H1 (cell line): ENCODE measurements at regions not wholly inside any gene's neighbourhood (a gene's known extent, or its start where the extent isn't known, plus 50 kb on each side); places are given as distances from the start of the nearest gene placed in this dataset.

Experiments used
- CTCF ChIA-PET: fragments of 300-600 bp; sonication (Branson Sonifier 250); formaldehyde crosslinking; loops from one replicate; lab custom pipeline; 2021; ENCODE audit not compliant: partially characterized antibody; lab: Charles Lee
- POLR2A ChIA-PET: fragments of 300-600 bp; sonication (Branson Sonifier 250); formaldehyde crosslinking; loops from one replicate; lab custom pipeline; 2021; ENCODE audit warnings: inconsistent platforms; ENCODE audit not compliant: partially characterized antibody; lab: Charles Lee
- DNase-seq, 2 experiments: peaks; one replicate each; pipeline versions ENCODE4 v3.0.0 to v3.0.0-alpha.2; 2010 to 2022; ENCODE audit warnings: low spot score in 2 of 2, low read depth in 1 of 2, mixed read lengths in 1 of 2
- FAIRE-seq: peaks from 2 replicates; lab custom pipeline; 2011; peaks lifted over from hg19 to GRCh38; lab: Jason Lieb, UNC
- H2AFZ ChIP-seq: 2 replicates; pipeline ENCODE4 v1.8.1; 2012; ENCODE audit warnings: low read length, inconsistent platforms
- H2AK5ac ChIP-seq: 2 replicates; pipeline ENCODE4 v1.6.1; 2013; ENCODE audit warnings: low read depth, low read length
- H2BK120ac ChIP-seq: replicated peaks from 2 replicates; pipeline ENCODE3; 2013; ENCODE audit warnings: low read depth, low read length, inconsistent platforms
- H2BK12ac ChIP-seq: 2 replicates; pipeline ENCODE4 v1.6.1; 2013; ENCODE audit warnings: low read depth, low read length
- H2BK15ac ChIP-seq: 2 replicates; pipeline ENCODE4 v1.6.1; 2013; ENCODE audit warnings: low read length
- H2BK20ac ChIP-seq: 2 replicates; pipeline ENCODE4 v1.6.1; 2013; ENCODE audit warnings: low read length
- H2BK5ac ChIP-seq: 2 replicates; pipeline ENCODE4 v1.6.1; 2013; ENCODE audit warnings: low read depth, low read length
- H3K14ac ChIP-seq: 2 replicates; pipeline ENCODE4 v1.6.1; 2013; ENCODE audit warnings: inconsistent platforms; ENCODE audit not compliant: insufficient read length
- H3K18ac ChIP-seq: 2 replicates; pipeline ENCODE4 v1.6.1; 2013; ENCODE audit warnings: low read length; ENCODE audit errors: extremely low read depth
- H3K23ac ChIP-seq: 2 replicates; pipeline ENCODE4 v1.6.1; 2013; ENCODE audit warnings: inconsistent platforms; ENCODE audit not compliant: insufficient read length
- H3K23me2 ChIP-seq: 2 replicates; pipeline ENCODE4 v1.6.1; 2013; ENCODE audit warnings: low read depth, low read length
- H3K27ac ChIP-seq: 2 replicates; pipeline ENCODE4 v1.6.1; 2011; ENCODE audit warnings: low read depth, low read length, inconsistent platforms
- H3K27me3 ChIP-seq, 4 experiments: replicated peaks in 1 of 4; 1 replicate in 1 of 4; 2 replicates in 3 of 4; pipeline versions ENCODE4 v1.6.1 to v1.8.1; 2011 to 2013; ENCODE audit warnings: low read length in 3 of 4, mild to moderate bottlenecking in 3 of 4, inconsistent platforms in 2 of 4, mixed read lengths in 2 of 4, moderate library complexity in 1 of 4; ENCODE audit not compliant: control insufficient read depth in 3 of 4, insufficient read depth in 3 of 4; ENCODE audit errors: extremely low read depth in 1 of 4
- H3K36me3 ChIP-seq, 4 experiments: 2 replicates each; pipeline versions ENCODE4 v1.6.1 to v1.8.1; 2011 to 2013; ENCODE audit warnings: mild to moderate bottlenecking in 4 of 4, low read length in 3 of 4, moderate library complexity in 2 of 4, control low read depth in 1 of 4, inconsistent platforms in 1 of 4; ENCODE audit not compliant: insufficient read depth in 4 of 4, control insufficient read depth in 2 of 4
- H3K4ac ChIP-seq: replicated peaks from 2 replicates; pipeline ENCODE3; 2013; ENCODE audit warnings: low read length, low read depth, mixed read lengths, inconsistent platforms; ENCODE audit not compliant: insufficient read length
- H3K4me1 ChIP-seq, 4 experiments: replicated peaks in 1 of 4; 1 replicate in 1 of 4; 2 replicates in 3 of 4; pipeline versions ENCODE4 v1.6.1 to v1.8.1; 2011 to 2013; ENCODE audit warnings: low read length in 3 of 4, inconsistent platforms in 2 of 4, mixed read lengths in 1 of 4; ENCODE audit not compliant: insufficient read depth in 4 of 4, control insufficient read depth in 3 of 4
- H3K4me2 ChIP-seq, 2 experiments: 2 replicates each; pipeline versions ENCODE4 v1.6.1 to v1.8.1; 2011 to 2013; ENCODE audit warnings: low read depth in 2 of 2, low read length in 2 of 2, control low read depth in 1 of 2, inconsistent platforms in 1 of 2, mild to moderate bottlenecking in 1 of 2; ENCODE audit not compliant: insufficient read depth in 1 of 2
- H3K4me3 ChIP-seq, 4 experiments: fragments of 200-600, 300-600 bp in 1 of 4; sonication (generic), shearing (Covaris generic), sonication (Bioruptor Twin) in 1 of 4; 2 replicates each; pipeline versions ENCODE4 v1.5.1 to v1.8.1; 2011 to 2016; ENCODE audit warnings: low read length in 4 of 4, low read depth in 3 of 4, control low read depth in 2 of 4, inconsistent platforms in 2 of 4, mild to moderate bottlenecking in 2 of 4, mixed read lengths in 1 of 4, moderate library complexity in 1 of 4; ENCODE audit not compliant: insufficient read depth in 2 of 4; ENCODE audit errors: extremely low read depth in 1 of 4
- H3K56ac ChIP-seq: replicated peaks from 2 replicates; pipeline ENCODE3; 2013; ENCODE audit warnings: low read depth, mild to moderate bottlenecking, mixed read lengths, low read length, inconsistent platforms; ENCODE audit not compliant: insufficient read length
- H3K79me1 ChIP-seq: 2 replicates; pipeline ENCODE4 v1.6.1; 2013; ENCODE audit warnings: low read depth, low read length, control low read depth
- H3K79me2 ChIP-seq, 2 experiments: 2 replicates each; pipeline versions ENCODE4 v1.6.1 to v1.8.1; 2012 to 2013; ENCODE audit warnings: low read length in 2 of 2, mild to moderate bottlenecking in 2 of 2, inconsistent platforms in 1 of 2; ENCODE audit not compliant: insufficient read depth in 2 of 2, control insufficient read depth in 1 of 2
- H3K9ac ChIP-seq, 4 experiments: replicated peaks in 1 of 4; 1 replicate in 1 of 4; 2 replicates in 3 of 4; pipeline versions ENCODE4 v1.6.1 to v1.8.1; 2011 to 2013; ENCODE audit warnings: low read depth in 3 of 4, low read length in 3 of 4, control low read depth in 2 of 4, mild to moderate bottlenecking in 2 of 4, moderate library complexity in 2 of 4, inconsistent platforms in 1 of 4; ENCODE audit errors: extremely low read depth in 1 of 4
- H3K9me3 ChIP-seq, 2 experiments: 2 replicates each; pipeline versions ENCODE4 v1.6.1 to v1.8.1; 2012 to 2013; ENCODE audit warnings: mild to moderate bottlenecking in 2 of 2, moderate library complexity in 2 of 2, control low read depth in 1 of 2, inconsistent platforms in 1 of 2, low read depth in 1 of 2, low read length in 1 of 2, mixed read lengths in 1 of 2; ENCODE audit not compliant: insufficient read depth in 2 of 2
- H4K20me1 ChIP-seq, 2 experiments: replicated peaks in 1 of 2; 2 replicates each; pipeline versions ENCODE3 to v1.8.1; 2011 to 2013; ENCODE audit warnings: inconsistent platforms in 2 of 2, low read length in 2 of 2, mild to moderate bottlenecking in 1 of 2; ENCODE audit not compliant: insufficient read depth in 2 of 2, control insufficient read depth in 1 of 2
- H4K5ac ChIP-seq: 2 replicates; pipeline ENCODE4 v1.6.1; 2013; ENCODE audit warnings: low read length, low read depth, mixed read lengths, inconsistent platforms; ENCODE audit not compliant: insufficient read length
- H4K8ac ChIP-seq: 2 replicates; pipeline ENCODE4 v1.8.0; 2013; ENCODE audit warnings: mild to moderate bottlenecking, moderate library complexity, low read length, inconsistent platforms; ENCODE audit not compliant: insufficient read depth; ENCODE audit errors: extremely low read depth
- H4K91ac ChIP-seq: replicated peaks from 2 replicates; pipeline ENCODE3; 2013; ENCODE audit warnings: low read length, mixed read lengths, inconsistent platforms; ENCODE audit not compliant: insufficient read length
- CTBP2 ChIP-seq: IDR thresholded peaks from 2 replicates; pipeline ENCODE4 v1.7.0; 2011; ENCODE audit warnings: borderline replicate concordance, mild to moderate bottlenecking, moderate library complexity, mixed read lengths, low read length; ENCODE audit not compliant: insufficient read depth, insufficient read length
- CTCF ChIP-seq, 3 experiments: IDR thresholded peaks; 1 replicate in 2 of 3; 2 replicates in 1 of 3; pipeline versions ENCODE4 v1.5.1 to v1.6.1; 2011; ENCODE audit warnings: low read length in 3 of 3, mild to moderate bottlenecking in 3 of 3, inconsistent platforms in 2 of 3, low read depth in 1 of 3, moderate library complexity in 1 of 3; ENCODE audit not compliant: insufficient read depth in 1 of 3; ENCODE audit errors: control extremely low read depth in 1 of 3
- RAD21 ChIP-seq, 2 experiments: IDR thresholded peaks in 1 of 2; conservative IDR thresholded peaks in 1 of 2; 2 replicates each; pipeline ENCODE4 v1.6.1; 2011; ENCODE audit warnings: low read depth in 2 of 2, low read length in 2 of 2, improper control_type of control experiment in 1 of 2, inconsistent platforms in 1 of 2, mild to moderate bottlenecking in 1 of 2, moderate library complexity in 1 of 2
- WGBS, 2 experiments: shearing (Covaris generic) in 1 of 2; methylation state at CpG; one replicate each; pipeline versions ENCODE4 v1.1.6 to v1.1.7; 2013 to 2015; ENCODE audit warnings: low lambda C conversion rate in 2 of 2, mixed read lengths in 2 of 2, inconsistent platforms in 1 of 2, low coverage in 1 of 2, missing lambda C conversion rate in 1 of 2; ENCODE audit not compliant: insufficient replicate concordance in 2 of 2, insufficient coverage in 1 of 2, insufficient read length in 1 of 2; ENCODE audit errors: extremely low coverage in 1 of 2, missing lambda C conversion rate in 1 of 2; 5-methylcytosine and 5-hydroxymethylcytosine counted together

GRCh38 chr2:83967854-83968253 is 491.2 kb downstream of the SUCLG1 start:
- Histone ChIP-seq H4K8ac (no peak overlapping the region), H3K27ac (no peak overlapping the region), H2BK20ac (no peak overlapping the region), H2BK12ac (no peak overlapping the region), H3K23me2 (no peaks in the 10 kb centered on the region)
- TF ChIP-seq CTCF (IDR thresholded peaks at IDR 0.05; ENCODE audit: control extremely low read depth in 1 of 3, insufficient read depth in 1 of 3, low read depth in 1 of 3, low read length in 3 of 3) (peak in 2 of 3 experiments; percentile 30 to 57; a peak in 2 of 4 replicates), CTBP2 (no peak), RAD21 (IDR thresholded peaks at IDR 0.05 in 1 of 2, conservative IDR thresholded peaks at IDR 0.05 in 1 of 2; ENCODE audit: low read depth in 2 of 2, low read length in 2 of 2) (peak; percentile 33 to 56)
- TF ChIP-seq, all 59 proteins: peak for 2
- Histone ChIP-seq H3K36me3 (no peaks in the 10 kb centered on the region), H4K20me1 (no peaks in the 10 kb centered on the region), H3K27me3 (no peaks in the 10 kb centered on the region), H3K14ac (no peak overlapping the region), H3K9me3 (no peaks in the 10 kb centered on the region), H2BK120ac (no peak overlapping the region), H3K18ac (no peak overlapping the region), H3K4me3 (no peak overlapping the region), H3K4ac (no peak overlapping the region), H2AFZ (no peak overlapping the region), H3K9ac (no peak overlapping the region), H3K4me1 (peaks cover 0 to 3% (median 1%) of the 10 kb centered on the region in 4 experiments; a peak in 2 of 7 replicates), H4K91ac (no peak overlapping the region), H3K79me2 (no peaks in the 10 kb centered on the region), H3K79me1 (no peaks in the 10 kb centered on the region), H2BK5ac (no peak overlapping the region), H4K5ac (no peak overlapping the region), H2AK5ac (no peak overlapping the region), H3K23ac (no peak overlapping the region), H2BK15ac (no peak overlapping the region), H3K56ac (no peak overlapping the region), H3K4me2 (no peak overlapping the region)
- 78% methylated on average over 2 of the region's 2 CpGs; no CpG with 5 or more reads in 1 of the 2 experiments for WGBS, 2 experiments
- ChIA-PET POLR2A (no interaction called here), CTCF (interaction anchor here (0.6 to 1.6 kb wide), 9 partner anchors 11 to 968 kb away, joined by 3 to 4 read pairs (median 3); no protein-coding TSS in a partner anchor)
- FAIRE-seq (no peak), DNase-seq (no peak)
